ENCODE measurements at regions not wholly inside any gene's neighbourhood (a gene's known extent, or its start where the extent isn't known, plus 50 kb on each side); places are given as distances from the start of the nearest gene placed in this dataset.
A peak's percentile ranks its signal among the peaks of the same experiment; 100 is the strongest.
"Not testable (repeated sequence)": the region's sequence is repeated elsewhere in the genome, so short reads cannot be mapped to it uniquely, and the experiment has no call there.

- H3K4me3 ChIP-seq (ENCODE audit: low read length) = no peak overlapping the region
- Mint-ChIP-seq H3K4me3 (no peak overlapping the region), H3K27ac (peak overlapping the region; percentile 53), H3K36me3 (ENCODE audit: low read depth) (peaks cover 50% of the 10 kb centered on the region), H3K9me3 (no peaks in the 10 kb centered on the region), H3K27me3 (ENCODE audit: insufficient read depth) (no peaks in the 10 kb centered on the region), H3K4me1 (peaks cover 36% of the 10 kb centered on the region)
- H3K4me1 ChIP-seq (ENCODE audit: control insufficient read depth, insufficient read depth, low read length) = no peaks in the 10 kb centered on the region
- H3K27me3 ChIP-seq (ENCODE audit: control insufficient read depth, insufficient read depth, low read length, poor library complexity, severe bottlenecking) = no peaks in the 10 kb centered on the region
- H3K27ac ChIP-seq (ENCODE audit: low read depth, low read length) = no peak overlapping the region
- DNase-seq = no peak
- H3K9me3 ChIP-seq (ENCODE audit: control insufficient read depth, low read length) = peaks cover 5% of the 10 kb centered on the region
- no peak overlapping the region for H3K9ac ChIP-seq (ENCODE audit: extremely low read depth, low read length, poor library complexity, severe bottlenecking)
- H3K36me3 ChIP-seq (ENCODE audit: control insufficient read depth, insufficient read depth, low read length) = peaks cover 43% of the 10 kb centered on the region
- TF ChIP-seq, protein P1, sequence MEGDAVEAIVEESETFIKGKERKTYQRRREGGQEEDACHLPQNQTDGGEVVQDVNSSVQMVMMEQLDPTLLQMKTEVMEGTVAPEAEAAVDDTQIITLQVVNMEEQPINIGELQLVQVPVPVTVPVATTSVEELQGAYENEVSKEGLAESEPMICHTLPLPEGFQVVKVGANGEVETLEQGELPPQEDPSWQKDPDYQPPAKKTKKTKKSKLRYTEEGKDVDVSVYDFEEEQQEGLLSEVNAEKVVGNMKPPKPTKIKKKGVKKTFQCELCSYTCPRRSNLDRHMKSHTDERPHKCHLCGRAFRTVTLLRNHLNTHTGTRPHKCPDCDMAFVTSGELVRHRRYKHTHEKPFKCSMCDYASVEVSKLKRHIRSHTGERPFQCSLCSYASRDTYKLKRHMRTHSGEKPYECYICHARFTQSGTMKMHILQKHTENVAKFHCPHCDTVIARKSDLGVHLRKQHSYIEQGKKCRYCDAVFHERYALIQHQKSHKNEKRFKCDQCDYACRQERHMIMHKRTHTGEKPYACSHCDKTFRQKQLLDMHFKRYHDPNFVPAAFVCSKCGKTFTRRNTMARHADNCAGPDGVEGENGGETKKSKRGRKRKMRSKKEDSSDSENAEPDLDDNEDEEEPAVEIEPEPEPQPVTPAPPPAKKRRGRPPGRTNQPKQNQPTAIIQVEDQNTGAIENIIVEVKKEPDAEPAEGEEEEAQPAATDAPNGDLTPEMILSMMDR (conservative IDR thresholded peaks at IDR 0.05) = no peak
Observed at GRCh38 chr4:112721627-112722026, 84.7 kb downstream of the LARP7 start.

DNA sequence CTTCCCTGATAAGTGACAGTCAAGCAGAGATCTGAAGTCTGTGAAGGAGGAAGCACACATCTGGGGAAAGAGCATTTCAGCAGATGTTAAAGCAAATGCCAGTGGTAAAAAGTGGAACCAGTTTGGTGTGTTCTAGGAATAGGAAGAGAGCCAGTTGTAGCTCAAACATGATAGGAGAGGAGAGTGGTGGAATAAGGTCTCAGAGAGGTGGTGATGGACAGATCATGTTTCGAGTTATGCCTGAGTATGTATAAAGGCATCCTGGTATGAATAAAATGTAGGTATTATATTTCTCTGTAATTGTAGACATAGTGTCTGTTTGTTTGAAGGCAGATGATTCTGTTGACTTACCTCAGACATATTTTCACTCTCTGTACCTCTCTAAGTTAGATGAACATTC lies 89.1 kb downstream of the LARP7 start:
- peaks cover 55% of the 10 kb centered on the region for H3K36me3 Mint-ChIP-seq (ENCODE audit: low read depth)
- DNase-seq = peak; percentile 28
- Histone ChIP-seq H3K27ac (ENCODE audit: low read depth, low read length) (no peak overlapping the region), H3K4me3 (ENCODE audit: low read length) (no peak overlapping the region), H3K27me3 (ENCODE audit: control insufficient read depth, insufficient read depth, low read length, poor library complexity, severe bottlenecking) (no peaks in the 10 kb centered on the region), H3K9me3 (ENCODE audit: control insufficient read depth, low read length) (peaks cover 5% of the 10 kb centered on the region), H3K9ac (ENCODE audit: extremely low read depth, low read length, poor library complexity, severe bottlenecking) (no peak overlapping the region), H3K36me3 (ENCODE audit: control insufficient read depth, insufficient read depth, low read length) (peaks cover 28% of the 10 kb centered on the region), H3K4me1 (ENCODE audit: control insufficient read depth, insufficient read depth, low read length) (no peaks in the 10 kb centered on the region)
- 94 to 100% methylated on average over 1 of the region's 1 CpG for WGBS, 2 experiments (ENCODE audit: insufficient coverage in 1 of 2, insufficient read length in 1 of 2)
- H3K27me3 Mint-ChIP-seq (ENCODE audit: insufficient read depth) = no peaks in the 10 kb centered on the region
- no peak overlapping the region for H3K4me3 Mint-ChIP-seq
- TF ChIP-seq, protein P1 (conservative IDR thresholded peaks at IDR 0.05) = no peak
- H3K9me3 Mint-ChIP-seq = no peaks in the 10 kb centered on the region
- peaks cover 20% of the 10 kb centered on the region for H3K4me1 Mint-ChIP-seq
- H3K27ac Mint-ChIP-seq = no peak overlapping the region

DNA sequence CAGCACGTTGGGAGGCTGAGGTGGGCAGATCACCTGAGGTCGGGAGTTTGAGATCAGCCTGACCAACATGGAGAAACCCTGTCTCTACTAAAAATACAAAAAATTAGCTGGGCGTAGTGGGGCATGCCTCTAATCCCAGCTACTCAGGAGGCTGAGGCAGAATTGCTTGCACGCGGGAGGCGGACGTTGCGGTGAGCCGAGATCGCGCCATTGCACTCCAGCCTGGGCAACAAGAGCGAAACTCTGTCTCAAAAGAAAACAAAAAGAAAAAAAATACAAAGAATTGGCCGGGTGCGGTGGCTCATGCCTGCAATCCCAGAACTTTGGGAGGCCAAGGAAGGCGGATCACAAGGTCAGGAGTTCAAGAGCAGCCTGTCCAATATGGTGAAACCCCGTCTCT lies 90.8 kb downstream of the LARP7 start:
- Mint-ChIP-seq H3K27ac (peak overlapping the region; percentile 21), H3K4me1 (peaks cover 11% of the 10 kb centered on the region), H3K36me3 (ENCODE audit: low read depth) (peaks cover 51% of the 10 kb centered on the region)
- H3K9ac ChIP-seq (ENCODE audit: extremely low read depth, low read length, poor library complexity, severe bottlenecking); H3K4me3 ChIP-seq (ENCODE audit: low read length); H3K27me3 Mint-ChIP-seq (ENCODE audit: insufficient read depth); H3K27me3 ChIP-seq (ENCODE audit: control insufficient read depth, insufficient read depth, low read length, poor library complexity, severe bottlenecking); H3K9me3 Mint-ChIP-seq; H3K27ac ChIP-seq (ENCODE audit: low read depth, low read length); H3K9me3 ChIP-seq (ENCODE audit: control insufficient read depth, low read length); H3K4me3 Mint-ChIP-seq; H3K4me1 ChIP-seq (ENCODE audit: control insufficient read depth, insufficient read depth, low read length): not testable (repeated sequence)
- peaks cover 23% of the 10 kb centered on the region for H3K36me3 ChIP-seq (ENCODE audit: control insufficient read depth, insufficient read depth, low read length)
- 92 to 95% methylated on average over 16 of the region's 16 CpGs for WGBS, 2 experiments (ENCODE audit: insufficient coverage in 1 of 2, insufficient read length in 1 of 2)
- peak; percentile 39 for DNase-seq

- Histone ChIP-seq H3K27me3 (ENCODE audit: control insufficient read depth, insufficient read depth, low read length, poor library complexity, severe bottlenecking) (no peaks in the 10 kb centered on the region), H3K27ac (ENCODE audit: low read depth, low read length) (no peak overlapping the region)
Observed at GRCh38 chr4:112731715-112732114, 94.8 kb downstream of the LARP7 start.

More at GRCh38 chr4:112731715-112732114, 94.8 kb downstream of the LARP7 start:
- Mint-ChIP-seq H3K4me1 (peaks cover 12% of the 10 kb centered on the region), H3K27me3 (ENCODE audit: insufficient read depth) (no peaks in the 10 kb centered on the region), H3K9me3 (no peaks in the 10 kb centered on the region), H3K27ac (no peak overlapping the region), H3K36me3 (ENCODE audit: low read depth) (peaks cover 34% of the 10 kb centered on the region), H3K4me3 (no peak overlapping the region)
- 86% methylated on average over 2 of the region's 2 CpGs; no CpG with 5 or more reads in 1 of the 2 experiments for WGBS, 2 experiments (ENCODE audit: insufficient coverage in 1 of 2, insufficient read length in 1 of 2)
- TF ChIP-seq, protein P1 (conservative IDR thresholded peaks at IDR 0.05) = no peak
- Histone ChIP-seq H3K4me3 (ENCODE audit: low read length) (no peak overlapping the region), H3K9me3 (ENCODE audit: control insufficient read depth, low read length) (no peaks in the 10 kb centered on the region), H3K36me3 (ENCODE audit: control insufficient read depth, insufficient read depth, low read length) (peaks cover 4% of the 10 kb centered on the region), H3K4me1 (ENCODE audit: control insufficient read depth, insufficient read depth, low read length) (no peaks in the 10 kb centered on the region), H3K9ac (ENCODE audit: extremely low read depth, low read length, poor library complexity, severe bottlenecking) (no peak overlapping the region)
- no peak for DNase-seq

All from endodermal cell (in vitro differentiated cells).